NCI-H2029 treated with DMSO at 0.1 percent for 48 hours (cell line): ENCODE measurements at regions not wholly inside any gene's neighbourhood (a gene's known extent, or its start where the extent isn't known, plus 50 kb on each side); places are given as distances from the start of the nearest gene placed in this dataset.
"Not testable (repeated sequence)": the region's sequence is repeated elsewhere in the genome, so short reads cannot be mapped to it uniquely, and the experiment has no call there.

ENCODE experiments used
- DNase-seq: peaks from one replicate; lab custom pipeline; 2025; lab: John Stamatoyannopoulos, UW

DNA sequence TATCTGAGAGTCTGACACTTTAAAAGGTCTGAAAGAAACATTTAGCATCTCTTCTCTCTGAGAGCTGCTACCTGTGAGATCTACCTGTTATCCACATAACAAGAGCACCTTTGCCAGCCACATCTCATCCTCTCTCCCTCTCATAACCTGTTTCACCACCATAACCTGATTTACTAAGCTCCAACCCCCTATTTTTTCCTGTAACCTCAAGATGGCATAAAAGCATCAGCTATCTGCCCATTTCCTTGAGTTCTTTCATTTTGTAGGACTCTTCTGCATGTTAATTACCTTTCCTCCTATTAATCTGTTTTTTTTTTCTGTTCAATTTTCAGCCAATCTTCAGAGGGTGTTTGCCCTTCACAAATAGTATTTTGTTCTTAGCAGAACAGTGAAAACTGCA lies 136.5 kb upstream of the KCNK1 start:
- DNase-seq, result no peak

DNA sequence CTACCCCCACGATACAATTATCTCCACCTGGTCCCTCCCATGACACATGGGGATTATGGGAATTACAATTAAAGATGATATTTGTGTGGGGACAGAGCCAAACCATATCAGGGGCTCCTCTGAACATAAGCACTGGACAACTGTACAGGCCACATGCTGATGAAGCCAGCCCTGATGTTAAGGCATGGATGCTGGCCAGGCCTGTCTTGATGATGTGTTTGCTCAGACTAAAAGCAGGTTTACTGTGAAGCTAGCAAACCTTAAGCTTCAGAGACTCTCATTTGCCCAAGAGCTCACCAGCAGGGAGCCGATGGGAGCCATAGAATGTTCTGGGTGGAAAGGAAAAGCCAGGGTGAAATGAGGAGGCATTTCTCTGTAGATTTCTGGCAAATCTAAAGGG lies 135.3 kb upstream of the KCNK1 start:
- DNase-seq, result no peak

DNA sequence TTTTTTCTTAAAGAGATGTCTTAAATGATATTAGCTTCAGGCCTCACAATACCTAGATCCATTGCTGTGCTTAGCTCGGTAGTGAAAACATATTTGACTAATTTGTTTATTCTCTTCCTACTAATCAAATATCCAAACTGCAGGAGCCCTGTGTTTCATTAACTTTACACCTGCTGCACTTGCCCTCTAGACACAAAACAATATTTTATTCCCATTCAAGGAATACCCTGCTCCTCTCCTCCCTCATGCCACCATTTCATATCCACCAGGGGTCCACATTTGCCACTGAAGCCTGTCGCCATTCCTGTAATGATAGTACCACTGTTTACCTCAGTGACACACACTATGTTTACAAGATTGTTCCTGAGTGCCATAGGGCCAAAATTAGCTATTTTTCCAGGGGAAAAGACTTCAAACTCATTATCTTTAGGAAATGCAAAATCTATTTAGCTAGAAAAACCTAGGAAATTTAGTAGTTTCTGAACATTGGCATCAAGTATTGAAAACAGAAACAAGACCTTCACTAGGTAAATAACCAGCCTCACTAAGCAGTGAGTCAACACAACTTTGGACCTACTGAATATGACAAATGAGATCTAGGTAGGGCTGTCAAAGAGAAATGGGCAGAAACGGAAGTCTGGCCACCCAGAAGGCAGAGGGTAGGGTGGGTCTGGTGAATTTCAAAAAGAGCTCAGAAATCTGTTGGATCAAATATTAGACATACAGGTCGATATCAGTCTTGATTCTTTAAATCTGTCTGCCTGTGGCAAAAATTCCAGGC lies 134.6 kb upstream of the KCNK1 start:
- no peak for DNase-seq

DNA sequence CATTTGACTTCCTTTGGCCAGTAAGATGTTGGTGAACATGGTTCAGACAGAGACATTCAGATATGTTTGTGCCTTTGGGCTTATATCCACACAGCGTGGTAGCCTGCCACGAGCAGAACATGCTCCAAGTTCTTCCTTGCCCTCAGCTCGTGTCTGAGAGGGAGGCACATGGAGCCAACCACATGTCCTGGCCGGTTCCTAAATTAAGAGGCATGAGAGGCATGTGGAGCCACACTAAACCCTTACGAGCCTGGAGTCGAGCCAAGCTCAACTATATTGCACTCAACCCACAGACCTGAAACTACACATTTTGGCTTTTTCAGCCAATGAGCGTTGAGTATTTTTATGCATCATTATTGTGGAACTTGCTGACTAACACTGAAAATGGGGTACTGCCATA lies 133.7 kb upstream of the KCNK1 start:
- no peak for DNase-seq

DNA sequence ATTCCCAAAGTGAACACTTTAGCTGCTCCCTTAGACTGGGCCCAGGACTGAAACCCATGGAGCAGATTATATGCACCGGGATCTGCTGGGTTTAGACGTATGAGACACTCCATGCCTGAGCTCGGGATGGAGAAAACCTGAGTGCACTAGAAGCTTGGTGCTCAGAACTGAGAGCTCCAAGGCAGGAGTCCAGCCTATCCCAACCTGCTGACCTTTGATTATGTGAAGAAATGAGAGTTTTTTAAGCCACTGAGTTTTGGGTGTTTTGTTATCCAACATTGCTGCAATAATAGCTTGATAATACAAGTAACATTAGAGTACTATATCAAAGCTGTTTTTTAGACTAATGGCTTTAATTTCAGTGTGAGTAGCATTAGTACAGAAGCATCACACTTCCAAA lies 131.5 kb upstream of the KCNK1 start:
- DNase-seq, result no peak

DNA sequence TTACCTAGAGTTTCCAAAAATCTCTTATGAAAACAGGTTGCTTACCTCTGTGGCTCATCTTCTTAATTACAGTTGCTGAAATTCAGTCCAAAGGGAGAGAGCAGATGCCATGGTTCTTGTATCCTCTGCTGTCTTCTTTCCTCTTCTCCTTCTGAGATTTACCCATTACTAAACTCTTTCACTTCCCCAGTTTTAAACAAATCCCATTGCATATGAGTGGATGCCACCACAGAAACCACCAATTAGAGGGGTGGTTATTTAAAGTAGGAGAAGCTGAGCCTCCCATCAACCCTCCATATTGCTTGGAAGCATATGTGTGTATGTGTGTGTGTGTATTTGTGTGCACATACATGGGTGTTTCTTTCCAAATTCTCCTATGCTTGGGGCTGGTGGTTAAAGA lies 128.5 kb upstream of the KCNK1 start:
- DNase-seq, result no peak

DNA sequence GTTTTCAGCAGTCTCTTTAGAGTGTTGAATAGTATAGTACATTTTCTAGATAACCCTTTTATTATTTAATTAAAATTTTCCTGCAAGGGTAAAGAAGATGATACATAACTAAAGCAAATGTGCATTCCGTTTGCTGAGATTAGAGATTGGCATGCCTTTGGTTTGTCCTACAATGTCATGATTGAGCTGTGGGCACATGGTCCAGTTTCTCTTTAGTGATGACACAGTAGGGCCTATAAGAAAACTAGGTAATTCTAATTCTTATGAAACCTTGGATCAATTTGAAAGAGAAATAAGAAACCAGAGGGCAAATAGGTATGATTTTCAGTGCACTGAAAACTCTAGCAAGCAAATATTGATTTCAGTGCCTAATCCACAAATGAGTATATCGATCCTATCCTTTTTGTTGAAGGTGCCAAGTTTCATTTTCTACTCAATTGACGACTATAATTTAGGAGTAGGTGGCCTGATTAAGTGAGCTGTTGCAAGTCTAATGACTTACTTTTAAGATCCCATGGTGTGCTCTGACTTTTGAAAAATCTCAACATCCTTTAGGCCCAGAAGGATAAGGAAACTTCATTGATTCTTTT lies 128.0 kb upstream of the KCNK1 start:
- DNase-seq, result no peak

DNA sequence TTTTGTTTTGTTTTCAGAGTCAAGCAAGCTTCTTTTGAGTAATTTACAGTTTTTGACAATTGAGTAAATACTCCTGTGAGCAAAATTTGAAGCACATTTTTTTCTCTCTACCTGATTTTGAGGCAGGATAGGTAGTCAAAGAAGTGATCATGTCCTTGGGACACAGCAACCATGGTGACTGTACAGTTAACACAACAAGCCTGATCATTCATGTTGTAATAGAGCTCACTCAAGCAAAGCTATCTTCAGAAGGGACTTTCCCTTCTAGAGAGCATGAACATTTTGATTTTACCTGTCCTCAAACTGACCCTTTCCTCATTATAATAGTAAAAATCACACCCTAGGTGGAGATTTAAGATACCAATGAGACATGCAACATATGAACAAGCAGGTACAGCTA lies 126.5 kb upstream of the KCNK1 start:
- no peak for DNase-seq

DNA sequence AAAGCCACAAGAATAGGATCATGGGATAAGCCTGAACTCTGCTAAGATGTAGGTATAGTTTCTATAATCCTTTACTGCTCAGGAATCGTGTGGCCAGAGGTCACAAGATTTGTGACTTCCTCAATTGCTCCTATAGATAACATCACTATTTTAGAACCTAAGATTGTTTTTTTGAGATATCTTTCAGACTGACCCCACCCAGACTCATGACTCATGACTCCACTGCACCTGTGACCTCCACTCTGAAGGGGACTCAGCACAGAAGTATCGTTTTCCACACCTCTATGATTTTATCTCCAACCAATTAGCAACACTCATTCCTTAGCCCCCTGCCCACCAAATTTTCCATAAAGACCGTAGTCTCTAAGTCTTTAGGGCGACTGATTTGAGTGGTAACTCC lies 124.5 kb upstream of the KCNK1 start:
- no peak for DNase-seq

DNA sequence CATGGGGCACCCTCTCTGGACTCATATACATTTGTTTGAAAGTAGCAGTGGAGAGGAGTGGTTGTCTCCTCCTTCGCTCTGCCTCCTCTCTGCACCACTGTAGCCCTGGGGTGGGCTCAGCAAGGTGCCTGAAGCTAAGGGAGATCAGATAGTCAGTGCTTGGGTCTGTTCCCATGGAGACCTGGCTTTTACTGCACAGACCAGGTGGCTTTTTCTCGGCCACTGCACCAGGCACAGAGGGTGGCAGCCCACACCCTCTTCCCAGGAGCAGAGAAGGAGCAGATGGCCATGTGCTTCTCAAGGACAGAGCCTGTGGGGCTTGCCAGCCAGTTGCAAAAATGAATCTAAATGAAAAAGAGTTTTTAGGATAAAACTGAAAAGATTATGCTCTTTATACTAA lies 123.4 kb upstream of the KCNK1 start:
- no peak for DNase-seq

DNA sequence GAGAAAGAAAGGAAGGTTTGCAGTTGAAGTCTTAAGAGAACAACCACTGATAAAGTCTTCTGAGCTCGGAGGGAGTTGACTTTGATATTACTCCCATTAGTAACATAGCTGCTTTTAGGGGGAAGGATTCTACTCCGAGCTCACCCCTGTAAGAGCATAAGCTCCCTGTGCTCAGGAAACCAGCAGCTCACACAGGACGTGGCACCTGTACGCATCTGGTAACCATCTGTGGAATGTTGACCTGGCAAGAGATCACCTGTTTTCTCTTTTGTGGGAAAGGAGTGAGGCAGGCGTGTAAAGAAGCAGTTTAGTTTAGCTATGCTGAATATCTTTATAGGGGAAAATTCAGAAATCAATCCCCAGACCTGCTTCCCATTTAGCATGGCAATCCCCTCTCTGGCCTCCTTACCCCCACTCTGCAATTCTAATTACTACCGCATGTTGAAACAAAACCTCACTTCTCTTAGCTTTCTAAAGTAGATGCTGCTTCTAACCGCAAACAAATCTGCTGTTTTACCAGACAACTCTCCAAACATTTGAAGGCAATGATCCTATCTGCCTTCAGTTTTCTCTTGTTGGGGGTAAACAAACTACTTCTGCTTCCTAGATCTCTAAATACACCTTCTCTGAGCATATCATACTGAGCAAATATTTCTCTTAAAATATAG lies 121.8 kb upstream of the KCNK1 start:
- DNase-seq, result no peak

DNA sequence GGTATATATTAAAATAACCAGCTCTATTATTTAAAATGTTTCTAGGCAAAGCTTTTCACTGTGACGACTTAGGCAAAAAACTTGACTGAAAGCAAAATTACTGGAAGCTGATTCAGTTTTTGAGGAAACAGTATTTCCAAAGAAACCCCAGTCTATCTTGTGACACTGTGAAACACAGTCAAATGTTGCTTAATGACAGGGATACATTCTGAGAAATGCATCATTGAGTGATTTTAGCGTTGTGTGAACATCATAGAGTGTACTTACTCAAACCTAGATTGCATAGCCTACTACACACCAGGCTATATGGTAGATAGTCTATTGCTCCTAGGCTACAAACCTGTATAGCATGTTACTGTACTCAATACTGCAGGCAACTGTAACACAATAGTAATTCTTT lies 116.9 kb upstream of the KCNK1 start:
- no peak for DNase-seq

DNA sequence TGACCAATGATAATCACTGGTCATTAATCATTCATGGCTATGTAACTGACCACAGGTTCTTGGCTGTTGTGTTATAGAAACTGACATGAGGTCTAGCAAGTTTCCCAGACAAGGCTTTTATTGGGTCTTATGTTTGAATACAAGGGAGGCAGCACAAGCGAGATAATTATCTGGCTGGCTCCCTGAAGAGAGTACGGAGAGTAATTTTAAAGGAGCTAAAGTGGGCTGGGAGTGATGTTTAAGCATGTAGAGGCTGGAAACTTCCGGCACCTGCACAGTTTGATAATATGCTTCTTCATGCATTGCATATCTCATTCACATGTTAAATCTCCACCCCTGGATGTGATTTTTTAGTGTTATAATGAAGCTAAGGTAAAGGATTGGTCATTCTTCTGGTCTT lies 116.2 kb upstream of the KCNK1 start:
- DNase-seq, result no peak

DNA sequence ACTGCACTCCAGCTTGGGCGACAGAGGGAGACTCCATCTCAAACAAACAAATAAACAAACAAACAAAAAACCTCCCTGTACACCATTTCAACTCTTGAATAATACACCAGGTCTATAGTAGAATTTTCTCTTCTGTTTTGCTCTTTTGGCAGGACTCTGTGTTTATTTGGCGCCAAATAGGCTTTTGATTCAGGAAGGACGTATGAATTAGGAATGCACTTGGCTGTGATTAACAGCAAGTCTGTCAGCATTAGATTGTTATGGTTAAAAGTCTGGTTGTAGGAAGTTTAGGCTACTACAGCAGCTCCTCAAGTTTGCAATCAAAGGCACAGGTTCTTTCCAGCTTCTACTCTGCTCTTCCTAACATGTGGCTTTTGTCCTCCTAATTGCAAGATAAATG lies 113.8 kb upstream of the KCNK1 start:
- no peak for DNase-seq

DNA sequence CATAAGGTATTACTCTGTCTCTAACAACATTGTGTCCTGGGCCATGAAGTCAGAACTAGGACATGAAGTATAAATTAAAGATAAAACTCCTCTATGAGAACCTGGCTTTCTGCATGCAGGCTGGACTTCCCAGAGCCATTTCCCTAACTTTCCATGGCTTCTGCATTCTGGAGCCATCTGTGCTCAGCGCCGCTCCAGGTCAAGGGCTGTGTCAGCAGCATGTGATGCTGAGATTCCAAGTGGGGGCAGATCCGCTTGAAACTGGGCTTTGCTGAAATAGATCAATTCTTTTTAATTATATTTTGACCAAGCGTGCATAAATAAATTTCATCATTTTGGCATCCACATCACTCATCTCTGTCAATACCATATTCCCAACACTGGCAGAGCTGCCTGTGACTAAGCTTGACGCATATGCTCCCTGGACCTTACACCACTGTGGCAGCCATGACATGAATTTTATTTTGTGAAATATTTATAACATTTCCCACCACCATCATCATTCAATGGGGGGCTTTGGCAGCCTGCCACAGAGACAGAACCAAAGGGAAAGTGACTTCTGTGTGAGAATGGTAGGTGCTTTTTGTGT lies 110.4 kb upstream of the KCNK1 start:
- DNase-seq, result no peak

DNA sequence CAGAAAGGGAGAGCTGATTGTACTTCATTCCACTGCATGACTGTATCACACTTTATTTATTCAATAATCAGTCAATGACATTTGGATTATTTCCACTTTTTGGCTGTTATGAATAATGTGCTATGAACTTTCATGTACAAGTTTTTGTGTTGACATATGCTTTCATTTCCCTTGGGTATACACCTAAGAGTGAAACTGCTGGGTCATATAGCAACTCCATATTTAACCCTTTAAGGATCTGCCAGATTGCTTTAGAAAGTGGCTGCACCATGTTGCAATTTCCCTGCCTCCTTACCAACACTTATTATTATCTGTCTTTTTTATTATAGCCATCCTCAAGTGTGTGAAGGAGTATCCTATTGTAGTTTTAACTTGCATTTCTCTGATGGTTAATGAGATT lies 108.8 kb upstream of the KCNK1 start:
- DNase-seq, result no peak

DNA sequence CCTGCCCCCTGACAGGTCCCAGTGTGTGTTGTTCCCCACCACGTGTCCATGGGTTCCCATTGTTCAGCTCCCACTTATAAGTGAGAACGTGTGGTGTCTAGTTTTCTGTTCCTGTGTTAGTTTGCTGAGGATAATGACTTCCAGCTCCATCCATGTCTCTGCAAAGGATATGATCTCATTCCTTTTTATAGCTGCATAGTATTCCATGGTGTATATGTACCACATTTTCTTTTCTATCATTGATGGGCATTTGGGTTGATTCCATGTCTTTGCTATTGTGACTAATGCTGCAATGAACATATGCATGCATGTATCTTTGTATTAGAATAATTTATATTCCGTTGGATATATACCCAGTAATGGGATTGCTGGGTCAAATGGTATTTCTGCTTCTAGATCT lies 108.0 kb upstream of the KCNK1 start:
- not testable (repeated sequence) for DNase-seq

DNA sequence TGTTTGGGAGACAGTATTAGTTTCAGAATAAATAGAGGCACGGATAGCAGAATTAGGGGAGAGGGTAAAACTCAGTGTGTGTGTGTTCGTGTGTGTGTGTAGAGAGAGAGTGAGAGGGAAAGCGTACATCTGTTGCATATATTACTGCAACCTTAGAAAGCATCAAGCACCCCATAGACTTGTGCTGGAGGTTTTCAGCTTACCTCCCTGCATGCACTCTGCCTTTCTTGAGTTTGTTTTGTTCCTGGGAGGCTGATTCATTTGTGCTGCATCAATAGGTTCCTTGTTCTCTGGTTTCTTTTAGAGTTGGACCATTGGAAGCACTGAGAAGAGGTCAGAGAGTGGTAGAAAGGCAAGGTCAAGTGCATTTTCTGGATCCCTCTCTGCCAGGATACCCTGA lies 104.4 kb upstream of the KCNK1 start:
- no peak for DNase-seq

DNA sequence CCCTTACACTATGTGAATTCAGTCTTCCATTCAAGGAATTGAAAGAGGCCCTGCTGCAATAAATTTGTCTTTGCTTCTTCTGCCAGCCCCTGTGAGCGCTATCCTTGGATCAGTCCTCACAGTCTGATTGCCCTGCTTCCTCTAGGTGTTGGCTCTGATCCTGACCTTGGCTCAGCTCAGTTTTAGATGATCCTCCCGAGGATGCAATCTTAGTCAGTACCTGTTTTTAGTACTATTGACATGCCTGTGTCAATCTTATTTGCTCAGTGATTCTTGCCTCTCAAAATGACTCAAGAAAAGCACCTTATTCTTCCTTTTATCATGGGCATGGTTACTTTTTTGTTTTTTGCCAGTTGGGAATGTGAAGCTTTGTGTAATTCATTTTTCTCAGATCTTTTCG lies 101.4 kb upstream of the KCNK1 start:
- DNase-seq, result no peak

DNA sequence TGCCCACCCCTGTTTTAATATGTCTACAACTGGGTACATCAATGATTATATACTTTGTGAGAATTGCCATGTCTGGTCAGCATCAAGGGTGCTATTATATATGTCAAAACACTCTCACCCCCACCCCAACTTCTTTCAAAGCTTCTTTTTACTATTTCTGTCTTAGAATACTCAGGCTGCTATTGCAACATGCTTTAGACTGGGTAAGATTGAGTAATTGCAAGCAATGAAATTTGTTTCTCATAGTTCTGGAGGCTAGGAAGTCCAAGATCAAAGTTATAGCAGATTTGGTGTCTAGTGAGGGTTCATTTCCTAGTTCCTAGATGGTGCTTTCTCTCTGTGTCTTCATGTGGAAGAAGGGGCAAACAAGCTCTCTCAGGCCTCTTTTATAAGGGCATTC lies 100.5 kb upstream of the KCNK1 start:
- DNase-seq, result no peak

DNA sequence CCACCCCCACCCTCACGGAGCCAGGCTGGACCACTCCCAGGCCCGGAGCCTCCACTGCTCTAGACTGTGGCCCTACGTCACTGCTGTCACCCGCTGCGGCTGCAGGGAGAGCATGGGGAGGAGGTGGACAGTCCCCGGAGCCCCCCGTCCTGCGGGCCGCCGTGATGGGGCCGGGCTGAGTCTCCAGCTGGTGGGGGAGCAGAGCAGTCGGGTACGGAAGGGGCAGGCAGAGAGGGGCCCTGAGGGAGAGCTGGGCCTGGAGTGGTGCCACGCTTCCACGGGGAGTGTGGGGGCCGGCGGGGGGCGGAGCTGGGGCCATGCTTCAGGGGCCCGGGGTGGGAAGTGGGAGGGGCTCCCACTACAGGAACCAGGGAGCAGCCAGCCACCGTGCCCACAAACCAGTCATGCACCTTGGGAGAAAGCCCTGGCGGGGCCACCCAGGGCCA lies 98.9 kb upstream of the KCNK1 start:
- no peak for DNase-seq

DNA sequence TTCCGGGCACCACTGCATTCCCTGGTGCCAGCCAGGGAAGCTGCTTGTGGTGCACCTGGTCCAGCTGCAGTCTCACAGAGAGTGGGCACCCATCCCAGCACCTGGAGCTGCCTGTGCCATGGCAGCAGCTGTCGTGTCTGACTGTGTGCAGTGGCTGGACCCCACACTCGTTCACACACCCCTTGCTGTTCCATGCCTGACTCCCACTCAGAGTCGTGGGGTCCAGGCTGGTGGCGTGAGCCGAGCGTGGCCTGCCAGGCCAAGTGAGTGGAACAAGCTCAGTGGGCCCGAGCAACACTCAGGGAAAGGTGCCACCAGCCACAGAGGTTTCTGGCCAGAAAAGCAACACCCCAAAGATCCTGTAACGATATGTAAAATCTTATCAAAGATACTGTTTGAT lies 97.2 kb upstream of the KCNK1 start:
- no peak for DNase-seq

DNA sequence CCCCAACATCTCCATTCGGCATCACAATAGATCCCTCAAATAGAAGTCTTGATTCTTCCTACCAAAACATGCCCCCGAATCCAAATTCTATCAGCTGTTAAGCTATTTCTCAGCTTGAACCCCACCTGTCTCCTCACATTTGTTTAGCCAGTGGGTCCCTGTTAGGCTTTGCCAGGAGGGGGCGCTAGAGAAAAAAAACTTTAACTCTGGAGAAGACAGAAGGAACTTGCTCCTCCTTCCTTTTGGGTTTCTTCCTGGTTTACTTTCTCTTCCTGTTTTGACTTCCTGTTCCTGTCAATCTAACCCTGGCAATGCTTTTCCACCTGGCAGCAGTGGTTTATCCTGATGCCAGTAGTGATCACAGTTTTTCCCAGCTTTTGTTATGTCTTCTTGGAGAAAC lies 95.6 kb upstream of the KCNK1 start:
- DNase-seq, result no peak
